GM23338 (cell line): ENCODE measurements at regions not wholly inside any gene's neighbourhood (a gene's known extent, or its start where the extent isn't known, plus 50 kb on each side); places are given as distances from the start of the nearest gene placed in this dataset.

Experiments used
- ATAC-seq: fragments of 200-7000 bp; cut with Tn5 transposase; 3 replicates; pipeline ENCODE4 v1.9.1; 2020
- DNase-seq: peaks from one replicate; pipeline ENCODE4 v3.0.0-alpha.2; 2015; ENCODE audit warnings: low spot score
- H2AFZ ChIP-seq: fragments of 200-600 bp; sonication (generic); 2 replicates; pipeline ENCODE4 v1.8.0; 2016; ENCODE audit warnings: antibody characterized with exemption, mild to moderate bottlenecking, moderate library complexity
- H3F3A ChIP-seq: fragments of 200-600 bp; sonication (generic); replicated peaks from 2 replicates; pipeline ENCODE4 v1.8.0; 2017; ENCODE audit warnings: antibody characterized with exemption, mixed run types, low read depth
- H3K27ac ChIP-seq: fragments of 200-600 bp; sonication (generic); 2 replicates; pipeline ENCODE4 v1.6.1; 2016; ENCODE audit warnings: low read depth
- H3K27me3 ChIP-seq: fragments of 200-600 bp; sonication (generic); 2 replicates; pipeline ENCODE4 v1.8.0; 2016; ENCODE audit warnings: mild to moderate bottlenecking, mixed run types, moderate library complexity; ENCODE audit not compliant: insufficient read depth
- H3K36me3 ChIP-seq: fragments of 200-600 bp; sonication (generic); 2 replicates; pipeline ENCODE4 v1.8.0; 2016; ENCODE audit warnings: mild to moderate bottlenecking; ENCODE audit not compliant: insufficient read depth
- H3K4me1 ChIP-seq: fragments of 200-600 bp; sonication (generic); 2 replicates; pipeline ENCODE4 v1.8.0; 2016; ENCODE audit warnings: mild to moderate bottlenecking, moderate library complexity; ENCODE audit not compliant: insufficient read depth
- H3K4me2 ChIP-seq: fragments of 200-600 bp; sonication (generic); 2 replicates; pipeline ENCODE4 v1.7.1; 2017; ENCODE audit warnings: mixed run types
- H3K4me3 ChIP-seq: fragments of 200-600 bp; sonication (generic); 2 replicates; pipeline ENCODE4 v1.6.1; 2016; ENCODE audit warnings: mixed run types
- H3K79me2 ChIP-seq: fragments of 200-600 bp; sonication (generic); replicated peaks from 2 replicates; pipeline ENCODE4 v1.8.0; 2017; ENCODE audit warnings: mild to moderate bottlenecking; ENCODE audit not compliant: insufficient read depth
- H3K9me2 ChIP-seq: fragments of 200-600 bp; sonication (generic); 2 replicates; pipeline ENCODE4 v1.8.0; 2017; ENCODE audit not compliant: insufficient read depth
- H4K20me1 ChIP-seq: fragments of 200-600 bp; sonication (generic); replicated peaks from 2 replicates; pipeline ENCODE4 v1.8.0; 2017; ENCODE audit warnings: mild to moderate bottlenecking; ENCODE audit not compliant: insufficient read depth
- H3K27ac Mint-ChIP-seq: 2 replicates; pipeline ENCODE4 v1.8.0; 2020; ENCODE audit warnings: inconsistent platforms, mild to moderate bottlenecking, moderate library complexity, mixed read lengths
- H3K27me3 Mint-ChIP-seq: 3 replicates; pipeline ENCODE4 v1.8.0; 2022; ENCODE audit warnings: low read depth, mild to moderate bottlenecking, moderate library complexity, mixed read lengths, inconsistent platforms; ENCODE audit not compliant: insufficient read depth, poor library complexity
- H3K36me3 Mint-ChIP-seq: 3 replicates; pipeline ENCODE4 v1.8.0; 2021; ENCODE audit warnings: low read depth, mild to moderate bottlenecking, inconsistent platforms, moderate library complexity, mixed read lengths
- H3K4me1 Mint-ChIP-seq: 3 replicates; pipeline ENCODE4 v1.8.0; 2020; ENCODE audit warnings: mild to moderate bottlenecking, inconsistent platforms, mixed read lengths
- H3K4me3 Mint-ChIP-seq: 3 replicates; pipeline ENCODE4 v1.8.0; 2021; ENCODE audit warnings: moderate library complexity, mild to moderate bottlenecking, inconsistent platforms, mixed read lengths
- H3K9me3 Mint-ChIP-seq: 3 replicates; pipeline ENCODE4 v1.8.0; 2020; ENCODE audit warnings: moderate library complexity, mild to moderate bottlenecking, inconsistent platforms, mixed read lengths
- CREB1 ChIP-seq: fragments of 250-450 bp; sonication (Bioruptor Pico); IDR thresholded peaks from 2 replicates; pipeline ENCODE4 v1.5.0; 2020; ENCODE audit warnings: low read depth, mild to moderate bottlenecking, moderate library complexity
- CTCF ChIP-seq, 2 experiments: fragments of 200-600 bp in 1 of 2; sonication (generic) in 1 of 2; conservative IDR thresholded peaks; 2 replicates each; pipeline versions ENCODE4 v1.5.1 to v1.6.1; 2016 to 2017; ENCODE audit warnings: antibody characterized with exemption in 2 of 2, low read depth in 2 of 2, mild to moderate bottlenecking in 2 of 2, moderate library complexity in 1 of 2
- EZH2phosphoT487 ChIP-seq: fragments of 200-600 bp; sonication (generic); IDR thresholded peaks from one replicate; pipeline ENCODE4 v1.8.1; 2018; ENCODE audit warnings: antibody characterized with exemption; ENCODE audit not compliant: unreplicated experiment
- POLR2AphosphoS5 ChIP-seq: IDR thresholded peaks from 2 replicates; pipeline ENCODE4 v1.6.1; 2016; ENCODE audit warnings: antibody characterized with exemption, low read depth
- STAT1 ChIP-seq: IDR thresholded peaks from one replicate; pipeline ENCODE4 v1.6.1; 2016; ENCODE audit warnings: antibody characterized with exemption; ENCODE audit not compliant: unreplicated experiment
- ZNF114 ChIP-seq: fragments of 250-450 bp; sonication (Bioruptor Pico); IDR thresholded peaks from 2 replicates; pipeline ENCODE4 v1.5.0; 2020; ENCODE audit warnings: mild to moderate bottlenecking, moderate library complexity
- ZNF331 ChIP-seq: fragments of 250-450 bp; sonication (Bioruptor Pico); IDR thresholded peaks from 2 replicates; pipeline ENCODE4 v1.5.0; 2020; ENCODE audit warnings: low read depth, mild to moderate bottlenecking, moderate library complexity
- TF ChIP-seq, protein P1 (sequence below): IDR thresholded peaks from 2 replicates; pipeline ENCODE4 v1.6.1; 2016; ENCODE audit warnings: antibody characterized with exemption

GRCh38 chr18:43648002-43648401 lies 370.7 kb upstream of the SYT4 start:
- H3K27me3 Mint-ChIP-seq, result no peaks in the 10 kb centered on the region
- H3K4me2 ChIP-seq, result no peak overlapping the region
- H2AFZ ChIP-seq, result no peak overlapping the region
- H3F3A ChIP-seq, result no peaks in the 10 kb centered on the region
- no peaks in the 10 kb centered on the region for H3K4me1 Mint-ChIP-seq
- H3K36me3 ChIP-seq, result no peaks in the 10 kb centered on the region
- ATAC-seq (no peak; the same call in 2 of the 3 replicates), DNase-seq (peak; percentile 5)
- H3K27ac ChIP-seq, result no peak overlapping the region
- no peaks in the 10 kb centered on the region for H4K20me1 ChIP-seq
- no peaks in the 10 kb centered on the region for H3K79me2 ChIP-seq
- H3K27me3 ChIP-seq, result no peaks in the 10 kb centered on the region
- H3K27ac Mint-ChIP-seq, result no peak overlapping the region
- H3K4me3 Mint-ChIP-seq, result no peak overlapping the region
- peaks cover 4% of the 10 kb centered on the region; the same call in 2 of the 3 replicates for H3K36me3 Mint-ChIP-seq
- H3K4me1 ChIP-seq, result no peaks in the 10 kb centered on the region
- TF ChIP-seq ZNF331 (CRISPR knock-in tag) (no peak), EZH2phosphoT487 (no peak), ZNF114 (CRISPR knock-in tag) (no peak), CTCF (conservative IDR thresholded peaks at IDR 0.05; ENCODE audit: low read depth in 2 of 2) (peak; percentile 31 to 50; a peak in 3 of 4 replicates), POLR2AphosphoS5 (no peak)
- H3K4me3 ChIP-seq, result no peak overlapping the region
- H3K9me2 ChIP-seq, result no peaks in the 10 kb centered on the region; the same call in 1 of the 2 replicates
- peaks cover 17% of the 10 kb centered on the region; the same call in 2 of the 3 replicates for H3K9me3 Mint-ChIP-seq

DNA sequence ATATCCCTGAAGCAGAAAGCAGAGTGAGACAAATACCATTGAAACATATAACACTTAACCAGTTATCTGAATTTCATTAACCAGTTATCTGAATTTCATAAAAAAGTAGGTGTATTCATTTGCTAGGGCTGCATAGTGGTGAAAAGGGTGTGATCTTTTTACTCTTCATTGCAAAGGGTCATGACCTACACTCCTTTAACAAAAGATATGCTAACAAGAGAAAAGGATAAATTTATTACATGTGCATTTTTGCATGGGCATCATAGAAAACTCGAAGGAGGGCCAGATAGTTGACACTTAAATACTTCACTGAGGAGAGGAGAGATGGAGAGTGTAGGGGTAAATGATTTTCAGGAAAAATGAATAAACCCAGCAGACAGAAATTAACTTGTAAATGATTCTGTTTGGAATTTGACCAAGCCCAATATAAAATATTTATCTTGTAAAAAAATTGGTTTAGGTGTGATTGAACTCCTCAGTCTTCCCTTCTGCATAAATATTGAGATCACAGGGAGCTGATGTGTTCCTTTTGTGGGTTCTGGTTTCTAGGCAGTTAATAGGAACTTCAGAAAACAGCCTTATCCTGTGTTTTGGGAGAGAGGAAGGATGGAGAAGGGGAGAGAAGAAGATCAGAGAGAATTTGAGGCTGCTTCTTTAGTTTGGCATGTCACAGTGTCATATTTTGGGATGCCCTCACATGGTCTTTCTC lies 372.5 kb upstream of the SYT4 start:
- no peak overlapping the region for H2AFZ ChIP-seq
- H3K27me3 Mint-ChIP-seq, result no peaks in the 10 kb centered on the region

More for the DNA sequence above, 372.5 kb upstream of the SYT4 start:
- no peaks in the 10 kb centered on the region; the same call in 1 of the 2 replicates for H3K9me2 ChIP-seq
- H3K4me3 ChIP-seq, result no peak overlapping the region
- no peaks in the 10 kb centered on the region for H3K4me1 ChIP-seq
- TF ChIP-seq, protein P1, sequence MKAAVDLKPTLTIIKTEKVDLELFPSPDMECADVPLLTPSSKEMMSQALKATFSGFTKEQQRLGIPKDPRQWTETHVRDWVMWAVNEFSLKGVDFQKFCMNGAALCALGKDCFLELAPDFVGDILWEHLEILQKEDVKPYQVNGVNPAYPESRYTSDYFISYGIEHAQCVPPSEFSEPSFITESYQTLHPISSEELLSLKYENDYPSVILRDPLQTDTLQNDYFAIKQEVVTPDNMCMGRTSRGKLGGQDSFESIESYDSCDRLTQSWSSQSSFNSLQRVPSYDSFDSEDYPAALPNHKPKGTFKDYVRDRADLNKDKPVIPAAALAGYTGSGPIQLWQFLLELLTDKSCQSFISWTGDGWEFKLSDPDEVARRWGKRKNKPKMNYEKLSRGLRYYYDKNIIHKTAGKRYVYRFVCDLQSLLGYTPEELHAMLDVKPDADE, result no peak
- no peak for TF ChIP-seq STAT1
- TF ChIP-seq ZNF114 (CRISPR knock-in tag), result no peak
- no peak for TF ChIP-seq CTCF (conservative IDR thresholded peaks at IDR 0.05; ENCODE audit: low read depth in 2 of 2)
- TF ChIP-seq EZH2phosphoT487, result no peak
- no peak for TF ChIP-seq POLR2AphosphoS5
- TF ChIP-seq CREB1, result no peak
- H3K9me3 Mint-ChIP-seq, result peaks cover 13% of the 10 kb centered on the region; the same call in 1 of the 3 replicates
- H3K36me3 Mint-ChIP-seq, result peaks cover 4% of the 10 kb centered on the region; the same call in 2 of the 3 replicates
- no peaks in the 10 kb centered on the region for H3K4me1 Mint-ChIP-seq
- ATAC-seq (no peak), DNase-seq (no peak)
- no peaks in the 10 kb centered on the region for H4K20me1 ChIP-seq
- no peak overlapping the region for H3K4me3 Mint-ChIP-seq
- H3K27me3 ChIP-seq, result no peaks in the 10 kb centered on the region
- no peaks in the 10 kb centered on the region for H3F3A ChIP-seq
- no peak overlapping the region for H3K27ac ChIP-seq
- no peaks in the 10 kb centered on the region for H3K36me3 ChIP-seq
- H3K4me2 ChIP-seq, result no peak overlapping the region
- no peak overlapping the region for H3K27ac Mint-ChIP-seq
- H3K79me2 ChIP-seq, result no peaks in the 10 kb centered on the region
